HG03342 (cell line): ENCODE measurements at regions not wholly inside any gene's neighbourhood (a gene's known extent, or its start where the extent isn't known, plus 50 kb on each side); places are given as distances from the start of the nearest gene placed in this dataset.
"Not testable (repeated sequence)": the region's sequence is repeated elsewhere in the genome, so short reads cannot be mapped to it uniquely, and the experiment has no call there.

Experiments
- ATAC-seq: cut with Tn5 transposase; IDR thresholded peaks from one replicate; pipeline ENCODE4 v1.9.1; 2021; ENCODE audit warnings: mild to moderate bottlenecking, moderate library complexity; ENCODE audit not compliant: unreplicated experiment

GRCh38 chr4:144799486-144799885 is 153.5 kb downstream of the HHIP start:
- ATAC-seq = no peak

- ATAC-seq = no peak
These were observed 155.8 kb downstream of the HHIP start for GRCh38 chr4:144801731-144802130.

- ATAC-seq = no peak
These were observed 162.1 kb downstream of the HHIP start for GRCh38 chr4:144808034-144808433.

GRCh38 chr4:144809056-144809640 is 163.2 kb downstream of the HHIP start:
- no peak for ATAC-seq

GRCh38 chr4:144816668-144817067 is 170.7 kb downstream of the HHIP start:
- no peak for ATAC-seq

GRCh38 chr4:144817081-144817480 is 171.1 kb downstream of the HHIP start:
- no peak for ATAC-seq

GRCh38 chr4:144818136-144818535 is 172.2 kb downstream of the HHIP start:
- no peak for ATAC-seq

- ATAC-seq = no peak
These were observed 173.6 kb downstream of the HHIP start for GRCh38 chr4:144819591-144819990.

- ATAC-seq = no peak
These were observed 174.2 kb downstream of the HHIP start for GRCh38 chr4:144820011-144820727.

GRCh38 chr4:144820728-144821085 is 174.8 kb downstream of the HHIP start:
- no peak for ATAC-seq

- ATAC-seq = no peak
These were observed 186.0 kb downstream of the HHIP start for GRCh38 chr4:144831971-144832370.

- no peak for ATAC-seq
These were observed 199.5 kb downstream of the HHIP start for GRCh38 chr4:144845411-144845810.

GRCh38 chr4:144851948-144852347 is 206.0 kb downstream of the HHIP start:
- ATAC-seq = no peak

GRCh38 chr4:144861471-144861870 is 215.5 kb downstream of the HHIP start:
- no peak for ATAC-seq

GRCh38 chr4:144862210-144862609 is 216.3 kb downstream of the HHIP start:
- no peak for ATAC-seq

GRCh38 chr4:144864891-144865290 is 218.9 kb downstream of the HHIP start:
- not testable (repeated sequence) for ATAC-seq

- no peak for ATAC-seq
These were observed 222.4 kb downstream of the HHIP start for GRCh38 chr4:144868309-144868708.

GRCh38 chr4:144872508-144873225 is 225.3 kb downstream of the ANAPC10 start:
- no peak for ATAC-seq

GRCh38 chr4:144873226-144873990 is 224.6 kb downstream of the ANAPC10 start:
- ATAC-seq = no peak

- no peak for ATAC-seq
These were observed 203.4 kb downstream of the ANAPC10 start for GRCh38 chr4:144894573-144894972.

- no peak for ATAC-seq
These were observed 198.6 kb downstream of the ANAPC10 start for GRCh38 chr4:144899393-144899792.
